MG63 (cell line): ENCODE measurements at regions not wholly inside any gene's neighbourhood (a gene's known extent, or its start where the extent isn't known, plus 50 kb on each side); places are given as distances from the start of the nearest gene placed in this dataset.
"Not testable (repeated sequence)": the region's sequence is repeated elsewhere in the genome, so short reads cannot be mapped to it uniquely, and the experiment has no call there.

Source experiments
- DNase-seq: peaks from one replicate; pipeline ENCODE4 v3.0.0-alpha.2; 2020
- H3K27me3 ChIP-seq: fragments of 250-450 bp; sonication (Bioruptor Pico); 2 replicates; pipeline ENCODE4 v1.5.1; 2020; ENCODE audit warnings: mild to moderate bottlenecking, moderate library complexity
- H3K36me3 ChIP-seq: fragments of 250-450 bp; sonication (Bioruptor Pico); 2 replicates; pipeline ENCODE4 v1.5.1; 2020; ENCODE audit warnings: mild to moderate bottlenecking, moderate library complexity
- H3K4me3 ChIP-seq: fragments of 250-450 bp; sonication (Bioruptor Pico); 2 replicates; pipeline ENCODE4 v1.5.1; 2020; ENCODE audit warnings: mild to moderate bottlenecking, moderate library complexity
- H3K9me3 ChIP-seq: fragments of 250-450 bp; sonication (Bioruptor Pico); 2 replicates; pipeline ENCODE4 v1.5.1; 2020; ENCODE audit warnings: mild to moderate bottlenecking, moderate library complexity

DNA sequence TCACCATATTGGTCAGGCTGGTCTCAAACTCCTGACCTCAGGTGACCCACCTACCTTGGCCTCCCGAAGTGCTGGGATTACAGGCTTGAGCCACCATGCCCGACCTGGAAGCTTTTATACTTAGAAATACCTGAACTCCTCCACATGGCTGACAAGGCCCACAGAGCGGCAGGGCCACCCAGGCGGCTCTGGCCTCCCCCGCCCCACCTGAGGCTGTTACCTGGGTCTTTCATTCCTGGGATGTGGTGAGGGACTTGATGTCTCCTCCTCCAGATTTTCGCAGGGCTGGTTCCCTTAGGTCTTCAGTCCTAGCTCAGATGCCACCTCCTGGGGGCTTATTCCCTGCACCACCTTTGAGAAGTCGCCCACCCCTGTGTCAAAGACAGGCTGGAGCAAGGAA lies 152.1 kb downstream of the LY86 start:
- Histone ChIP-seq H3K36me3 (no peaks in the 10 kb centered on the region), H3K27me3 (peaks cover 11% of the 10 kb centered on the region)
- DNase-seq: no peak

DNA sequence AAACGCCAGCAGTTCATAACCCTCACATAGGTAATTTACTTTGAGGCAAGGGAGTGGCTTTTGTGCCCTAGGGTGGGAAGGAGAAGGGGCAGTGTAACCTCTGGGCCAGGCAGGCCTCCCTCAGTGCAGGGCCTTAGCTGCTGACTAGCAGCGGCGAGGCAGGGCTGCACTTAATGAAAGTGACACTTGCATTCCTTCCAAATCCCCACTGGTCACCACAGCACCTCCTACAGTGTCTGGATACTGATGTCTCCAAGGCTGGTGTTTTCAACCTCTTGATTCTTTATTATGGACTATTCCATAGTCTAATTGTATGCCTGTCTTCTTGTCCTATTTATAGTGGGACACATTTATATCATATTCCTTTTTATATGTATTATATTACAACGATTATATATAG lies 152.7 kb downstream of the LY86 start:
- H3K4me3 ChIP-seq: no peak overlapping the region
- peaks cover 4% of the 10 kb centered on the region; the same call in 1 of the 2 replicates for H3K9me3 ChIP-seq
- H3K36me3 ChIP-seq: no peaks in the 10 kb centered on the region
- peaks cover 11% of the 10 kb centered on the region for H3K27me3 ChIP-seq
- DNase-seq: no peak

More for the DNA sequence above, 152.1 kb downstream of the LY86 start:
- peaks cover 4% of the 10 kb centered on the region; the same call in 1 of the 2 replicates for H3K9me3 ChIP-seq
- no peak overlapping the region for H3K4me3 ChIP-seq

DNA sequence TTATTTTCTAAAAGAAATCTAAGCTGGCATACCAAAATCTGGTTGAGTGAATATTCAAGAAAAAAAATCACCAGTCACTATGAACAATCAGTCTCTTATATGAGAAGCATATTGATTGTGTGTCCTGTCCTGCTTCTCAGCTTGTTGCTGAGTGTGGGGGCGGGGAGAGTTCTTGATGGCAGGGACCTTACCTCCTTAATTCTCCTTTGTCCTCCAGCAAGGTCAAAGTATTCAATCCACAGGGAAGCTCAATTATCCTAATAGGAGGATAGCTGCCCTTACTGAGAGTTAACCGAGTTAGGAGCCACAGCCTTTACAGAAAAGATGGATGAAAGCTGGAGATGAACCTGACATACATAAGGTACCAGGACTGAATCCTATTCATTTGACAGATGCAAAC lies 154.0 kb downstream of the LY86 start:
- Histone ChIP-seq H3K9me3 (peaks cover 4% of the 10 kb centered on the region; the same call in 1 of the 2 replicates), H3K36me3 (no peaks in the 10 kb centered on the region), H3K27me3 (peaks cover 11% of the 10 kb centered on the region), H3K4me3 (no peak overlapping the region)
- DNase-seq: no peak

DNA sequence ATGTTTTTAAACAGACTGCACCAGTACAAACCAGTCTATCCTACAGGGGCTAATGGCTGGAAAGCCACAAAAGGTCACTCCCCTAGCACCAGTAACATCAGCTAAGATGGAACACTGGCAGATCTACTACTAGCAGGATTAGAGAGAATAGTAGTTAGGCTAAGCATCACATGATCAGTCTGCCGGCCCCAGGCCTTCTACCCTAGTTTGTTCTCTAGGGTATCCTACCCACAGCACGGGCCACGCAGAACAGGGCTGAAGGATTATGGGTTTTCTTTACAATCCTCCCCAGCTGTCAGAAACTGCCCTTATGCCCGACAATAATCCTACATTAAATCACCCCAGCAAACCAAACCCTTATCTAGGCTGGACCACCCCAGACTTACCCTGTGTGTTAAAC lies 156.0 kb downstream of the LY86 start:
- DNase-seq: no peak
- H3K9me3 ChIP-seq: peaks cover 4% of the 10 kb centered on the region; the same call in 1 of the 2 replicates
- no peaks in the 10 kb centered on the region for H3K36me3 ChIP-seq

DNA sequence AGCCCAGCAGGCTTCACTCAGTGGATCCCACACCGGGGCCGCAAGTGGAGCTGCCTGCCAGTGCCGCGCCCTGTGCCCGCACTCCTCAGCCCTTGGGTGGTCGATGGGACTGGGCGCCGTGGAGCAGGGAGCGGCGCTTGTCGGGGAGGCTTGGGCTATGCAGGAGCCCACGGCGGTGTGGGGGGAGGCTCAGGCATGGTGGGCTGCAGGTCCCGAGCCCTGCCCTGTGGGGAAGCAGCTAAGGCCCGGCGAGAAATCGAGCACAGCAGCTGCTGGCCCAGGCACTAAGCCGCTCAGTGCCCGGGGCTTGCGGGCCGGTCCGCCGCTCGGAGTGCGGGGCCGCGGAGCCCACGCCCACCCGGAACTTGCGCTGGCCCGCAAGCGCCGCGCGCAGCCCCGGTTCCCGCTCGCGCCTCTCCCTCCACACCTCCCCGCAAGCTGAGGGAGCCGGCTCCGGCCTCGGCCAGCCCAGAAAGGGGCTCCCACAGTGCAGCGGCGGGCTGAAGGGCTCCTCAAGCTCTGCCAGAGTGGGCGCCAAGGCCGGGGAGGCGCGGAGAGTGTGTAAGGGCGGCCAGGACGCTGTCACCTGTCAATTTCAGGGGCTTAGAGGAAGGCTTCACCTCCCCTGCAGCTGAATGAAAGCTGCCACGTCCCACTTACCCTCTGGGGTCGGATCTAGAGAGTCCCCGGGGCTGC lies 157.3 kb downstream of the LY86 start:
- H3K4me3 ChIP-seq, H3K36me3 ChIP-seq, H3K9me3 ChIP-seq, DNase-seq, H3K27me3 ChIP-seq: not testable (repeated sequence)

More for the DNA sequence above, 156.0 kb downstream of the LY86 start:
- H3K27me3 ChIP-seq: no peaks in the 10 kb centered on the region; the same call in 1 of the 2 replicates
- no peak overlapping the region for H3K4me3 ChIP-seq

DNA sequence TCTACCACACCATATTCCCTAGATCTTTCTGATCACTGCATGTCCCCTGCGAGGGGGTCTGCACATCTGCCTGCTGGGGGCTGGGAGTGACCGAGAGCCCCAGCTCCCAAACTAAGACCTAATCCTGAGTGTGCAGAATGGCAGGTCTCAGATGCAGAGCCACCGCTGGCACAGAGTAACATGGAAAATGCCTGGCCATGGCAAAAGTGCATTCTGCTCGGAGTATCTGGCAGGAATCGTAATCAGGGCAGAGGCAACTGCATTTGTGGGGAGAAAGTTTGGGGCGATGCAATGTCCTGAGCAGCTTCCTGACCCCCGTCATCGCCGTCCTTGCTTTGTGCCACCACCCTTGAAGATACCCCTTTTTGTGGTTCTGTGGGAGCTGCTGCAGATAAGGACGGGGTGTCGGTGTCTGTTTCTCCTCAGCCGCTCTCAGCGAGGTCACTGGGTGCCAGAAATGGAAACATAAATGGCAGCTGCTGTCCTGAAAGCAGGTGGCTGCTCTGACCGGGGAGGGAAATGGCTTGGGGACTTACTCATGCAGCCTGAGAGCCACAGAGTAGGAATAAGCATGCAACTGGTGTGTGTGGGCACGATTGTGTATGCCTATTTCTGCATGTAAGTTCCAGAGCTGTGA lies 157.9 kb downstream of the LY86 start:
- H3K9me3 ChIP-seq: peaks cover 4% of the 10 kb centered on the region; the same call in 1 of the 2 replicates
- DNase-seq: no peak
- H3K27me3 ChIP-seq: no peaks in the 10 kb centered on the region; the same call in 1 of the 2 replicates
- H3K36me3 ChIP-seq: no peaks in the 10 kb centered on the region
- H3K4me3 ChIP-seq: no peak overlapping the region

DNA sequence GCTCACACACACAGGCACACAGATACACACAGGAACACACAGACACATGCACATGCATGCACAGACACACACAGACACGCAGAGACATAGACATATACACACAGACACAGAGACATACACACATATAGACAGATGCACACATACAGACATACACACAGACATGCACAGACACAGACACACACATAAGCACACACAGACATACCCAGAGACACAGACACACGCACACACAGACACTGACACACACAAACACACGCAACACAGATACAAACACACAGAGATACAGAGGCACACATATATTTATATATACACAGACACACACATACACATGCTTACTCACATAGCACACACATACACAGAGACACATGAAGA lies 158.4 kb downstream of the LY86 start:
- Histone ChIP-seq H3K9me3 (peaks cover 4% of the 10 kb centered on the region; the same call in 1 of the 2 replicates), H3K27me3 (no peaks in the 10 kb centered on the region; the same call in 1 of the 2 replicates), H3K36me3 (no peaks in the 10 kb centered on the region), H3K4me3 (no peak overlapping the region)
- DNase-seq: no peak

DNA sequence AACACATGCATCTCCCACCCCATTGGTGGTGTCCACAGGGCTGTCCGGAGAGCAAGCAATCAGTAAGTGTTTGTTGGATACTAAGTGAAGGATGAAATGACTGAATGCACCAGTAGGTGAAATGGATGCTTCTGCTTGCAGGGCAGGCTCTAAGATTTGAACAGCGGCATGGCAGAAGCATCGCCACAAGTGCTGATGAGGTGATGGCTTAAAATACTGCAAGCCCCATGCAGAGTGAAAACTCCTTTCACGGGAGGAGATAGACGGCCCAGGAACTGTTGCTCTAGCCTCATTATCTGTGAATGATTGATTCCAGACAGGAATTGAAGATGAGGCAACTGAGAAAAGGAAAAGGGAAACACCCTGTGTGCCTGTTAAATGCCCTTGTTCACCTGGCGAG lies 158.9 kb downstream of the LY86 start:
- H3K27me3 ChIP-seq: no peaks in the 10 kb centered on the region; the same call in 1 of the 2 replicates
- H3K36me3 ChIP-seq: no peaks in the 10 kb centered on the region
- H3K9me3 ChIP-seq: peaks cover 4% of the 10 kb centered on the region; the same call in 1 of the 2 replicates
- no peak for DNase-seq
- no peak overlapping the region for H3K4me3 ChIP-seq

DNA sequence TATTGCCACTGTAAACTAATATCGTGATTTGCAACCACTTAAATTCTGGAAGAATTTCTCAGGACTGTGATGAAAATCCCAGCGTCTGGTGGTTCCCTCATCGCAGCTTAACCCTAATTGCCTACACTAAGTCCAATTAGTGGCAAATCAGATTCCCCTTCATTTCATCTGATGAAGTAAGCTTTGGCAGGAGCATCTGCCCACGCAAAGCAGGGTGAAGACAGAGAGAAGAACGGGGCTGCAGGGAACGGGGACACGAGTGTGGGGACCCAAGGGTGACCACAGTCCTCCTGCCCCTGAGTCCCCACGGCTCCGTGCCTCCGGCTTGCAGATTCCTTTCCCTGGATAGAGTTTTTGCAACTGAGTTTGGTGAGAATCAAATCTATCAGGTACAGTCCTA lies 159.5 kb downstream of the LY86 start:
- DNase-seq: no peak
- Histone ChIP-seq H3K4me3 (no peak overlapping the region), H3K9me3 (peaks cover 4% of the 10 kb centered on the region; the same call in 1 of the 2 replicates), H3K27me3 (no peaks in the 10 kb centered on the region; the same call in 1 of the 2 replicates), H3K36me3 (no peaks in the 10 kb centered on the region)

DNA sequence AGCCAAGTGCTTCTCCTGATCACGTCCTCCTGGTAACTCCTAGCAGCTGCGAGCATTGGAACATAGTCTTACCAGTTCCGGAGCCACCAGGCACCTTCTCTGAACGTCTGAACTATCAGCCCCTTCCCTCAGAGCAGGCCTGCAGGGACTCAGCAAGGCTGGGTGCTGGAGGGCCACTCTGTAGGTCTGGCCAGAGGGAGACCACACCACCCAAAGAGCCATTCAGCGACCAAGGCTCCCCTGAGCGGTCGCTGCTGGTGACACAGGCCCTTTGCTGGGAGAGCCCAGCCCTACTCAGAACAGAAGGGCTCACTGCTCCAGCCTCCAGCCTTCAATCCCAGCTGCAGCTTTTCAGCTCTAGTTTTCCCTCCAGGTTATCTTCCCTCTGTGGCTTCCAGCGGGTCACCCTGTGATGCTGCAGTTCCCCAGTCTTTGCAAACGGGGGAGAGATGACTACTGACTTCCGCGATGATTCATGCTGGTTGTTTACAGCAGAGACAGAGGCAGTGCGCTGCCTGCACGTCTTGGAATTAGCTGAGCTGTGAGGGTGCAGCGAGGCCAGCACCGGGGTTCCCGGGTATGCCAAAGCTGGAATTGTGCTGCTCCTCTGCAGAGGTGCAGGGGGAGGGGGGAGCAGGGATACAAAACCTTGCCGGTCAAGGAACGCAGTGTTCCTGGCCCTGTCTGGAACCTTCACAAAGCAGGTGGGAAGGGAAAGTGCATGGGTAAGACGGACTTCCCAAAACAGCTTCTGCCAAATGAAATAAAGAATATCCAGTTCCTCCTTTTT lies 161.4 kb downstream of the LY86 start:
- Histone ChIP-seq H3K27me3 (no peaks in the 10 kb centered on the region), H3K36me3 (no peaks in the 10 kb centered on the region), H3K9me3 (peaks cover 4% of the 10 kb centered on the region; the same call in 1 of the 2 replicates), H3K4me3 (no peak overlapping the region)
- DNase-seq: peak; percentile 96

DNA sequence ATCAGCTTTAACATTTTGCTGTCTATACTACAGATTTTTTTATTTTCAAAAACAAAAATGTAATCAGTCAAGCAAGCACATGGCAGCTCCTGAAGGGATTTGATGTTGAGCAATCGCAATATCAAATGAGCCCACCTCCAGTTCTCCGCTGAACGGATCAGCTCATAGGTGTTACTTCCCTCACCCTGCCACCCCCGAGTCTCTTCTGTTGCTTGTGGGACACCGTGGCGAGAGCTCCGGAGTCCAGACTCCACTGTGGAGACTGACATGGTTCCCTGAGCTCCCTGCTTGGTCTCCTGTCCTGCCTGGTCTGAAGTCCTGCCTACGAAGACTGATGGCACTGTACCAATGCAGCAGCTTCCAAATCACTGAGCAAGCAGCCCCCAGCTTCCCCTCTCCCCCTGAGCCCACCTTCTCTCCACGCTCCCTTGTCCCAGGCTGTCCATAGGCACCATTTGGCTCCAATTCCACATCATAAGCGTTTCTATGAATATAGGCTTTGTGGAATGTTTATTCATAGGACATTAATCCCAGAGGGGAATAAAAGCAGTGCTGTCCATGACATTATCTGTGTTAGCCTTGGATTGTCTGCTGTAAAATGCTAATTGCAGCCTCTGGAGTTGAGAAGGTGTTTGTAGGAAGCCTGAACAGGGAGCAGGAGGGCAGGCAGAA lies 162.2 kb downstream of the LY86 start:
- H3K4me3 ChIP-seq: no peak overlapping the region
- no peaks in the 10 kb centered on the region for H3K36me3 ChIP-seq
- no peaks in the 10 kb centered on the region for H3K27me3 ChIP-seq
- no peaks in the 10 kb centered on the region for H3K9me3 ChIP-seq
- DNase-seq: no peak

DNA sequence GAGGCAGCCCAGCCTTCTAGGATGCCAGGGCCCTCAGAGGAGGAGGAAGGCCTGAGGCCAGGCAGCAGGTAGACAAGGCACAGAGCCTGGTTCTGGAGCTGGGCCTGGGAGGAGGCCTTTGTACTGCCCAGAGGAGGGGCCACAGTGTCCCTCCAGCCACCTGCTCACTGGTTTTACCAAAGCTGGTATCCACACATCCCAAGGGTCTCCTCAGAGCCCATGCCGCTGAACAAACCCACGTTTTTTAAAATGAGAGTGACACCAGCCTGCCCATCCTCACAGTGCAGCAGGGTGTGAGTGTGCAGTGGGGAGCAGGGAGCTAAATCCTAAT lies 162.7 kb downstream of the LY86 start:
- H3K27me3 ChIP-seq: no peaks in the 10 kb centered on the region
- H3K36me3 ChIP-seq: no peaks in the 10 kb centered on the region
- no peak for DNase-seq
- no peaks in the 10 kb centered on the region for H3K9me3 ChIP-seq
- H3K4me3 ChIP-seq: no peak overlapping the region

DNA sequence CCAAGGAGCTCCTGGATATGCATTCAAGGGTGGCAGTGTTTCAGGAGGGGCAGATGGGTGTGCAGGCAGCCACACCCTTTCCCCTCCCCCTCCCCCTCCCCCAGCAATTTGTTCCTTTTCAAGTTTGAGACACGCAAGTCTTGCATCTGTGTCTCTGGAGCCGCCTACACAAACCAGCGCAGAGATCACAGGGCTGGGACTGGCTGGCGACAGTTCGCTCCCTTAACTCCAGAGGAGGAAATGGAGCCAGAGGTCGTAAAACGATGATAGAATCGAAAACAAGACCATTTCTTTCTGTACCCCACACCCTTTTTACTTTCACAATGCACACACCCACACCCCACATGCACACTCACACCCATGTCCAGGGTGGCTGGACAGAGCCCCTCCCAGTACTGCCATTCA lies 163.1 kb downstream of the LY86 start:
- DNase-seq: no peak
- no peak overlapping the region for H3K4me3 ChIP-seq

DNA sequence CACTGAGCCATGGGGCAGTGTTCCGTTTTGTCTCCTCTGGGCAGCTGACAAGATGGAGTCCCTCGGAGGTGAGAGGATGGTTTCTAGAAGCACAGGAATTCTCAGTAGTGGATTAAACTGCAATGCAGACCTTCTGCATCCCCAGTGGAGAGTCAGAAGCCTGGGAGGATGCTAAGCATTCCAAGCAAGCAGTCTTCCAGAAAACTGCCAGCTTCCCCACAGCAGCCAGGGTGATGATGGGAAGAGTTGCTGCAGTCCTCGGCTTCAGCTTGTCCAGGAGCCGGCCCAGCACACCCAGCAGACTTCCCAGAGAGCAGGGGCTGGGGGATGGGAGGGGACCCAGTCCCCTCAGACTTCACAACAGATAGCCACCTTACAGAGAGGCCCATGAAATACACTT lies 163.6 kb downstream of the LY86 start:
- no peaks in the 10 kb centered on the region for H3K9me3 ChIP-seq
- DNase-seq: no peak
- H3K36me3 ChIP-seq: no peaks in the 10 kb centered on the region
- no peak overlapping the region for H3K4me3 ChIP-seq
- no peaks in the 10 kb centered on the region for H3K27me3 ChIP-seq

More for the DNA sequence above, 163.1 kb downstream of the LY86 start:
- no peaks in the 10 kb centered on the region for H3K9me3 ChIP-seq
- no peaks in the 10 kb centered on the region for H3K36me3 ChIP-seq
- no peaks in the 10 kb centered on the region for H3K27me3 ChIP-seq

DNA sequence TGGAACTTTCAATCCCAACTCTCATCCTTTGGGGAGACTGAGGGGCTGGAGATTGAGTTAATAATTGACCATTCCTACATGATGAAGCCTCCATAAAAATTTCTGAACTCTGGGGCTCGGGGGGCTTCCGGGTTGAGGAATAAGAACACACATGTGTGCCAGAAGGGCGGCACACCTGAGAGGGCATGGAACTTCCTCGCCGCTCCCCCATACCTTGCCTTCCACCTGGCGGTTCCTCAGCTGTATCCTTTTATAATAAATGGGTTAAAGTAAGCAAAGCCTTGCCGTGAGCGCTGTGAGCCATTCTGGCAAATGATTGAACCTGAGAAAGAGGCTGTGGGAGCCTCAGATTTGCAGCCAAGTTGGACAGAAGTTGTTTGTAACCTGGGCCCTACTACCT lies 164.8 kb downstream of the LY86 start:
- Histone ChIP-seq H3K36me3 (no peaks in the 10 kb centered on the region), H3K27me3 (no peaks in the 10 kb centered on the region), H3K9me3 (no peaks in the 10 kb centered on the region), H3K4me3 (no peak overlapping the region)
- DNase-seq: no peak

DNA sequence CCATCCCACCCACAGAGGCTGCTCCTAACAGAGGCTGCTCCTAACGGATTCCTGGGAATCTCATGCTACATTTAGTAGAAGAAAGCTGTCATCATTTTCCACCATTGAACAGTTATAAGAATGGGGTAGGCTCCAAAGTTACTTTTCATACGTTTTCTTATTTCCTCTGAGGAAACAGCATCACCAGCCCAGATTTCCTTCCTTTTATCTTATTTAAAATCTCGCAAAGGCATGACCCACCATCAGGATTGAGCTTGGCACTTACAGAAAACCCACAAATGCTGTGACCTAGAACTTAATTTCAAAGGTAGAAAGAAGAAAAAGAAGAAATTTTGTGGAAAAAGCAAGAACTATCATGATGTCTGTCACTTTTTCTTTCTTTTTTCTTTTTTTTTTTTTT lies 168.0 kb downstream of the LY86 start:
- Histone ChIP-seq H3K36me3 (no peaks in the 10 kb centered on the region), H3K9me3 (no peaks in the 10 kb centered on the region), H3K27me3 (peaks cover 16% of the 10 kb centered on the region), H3K4me3 (no peak overlapping the region)
- no peak for DNase-seq

DNA sequence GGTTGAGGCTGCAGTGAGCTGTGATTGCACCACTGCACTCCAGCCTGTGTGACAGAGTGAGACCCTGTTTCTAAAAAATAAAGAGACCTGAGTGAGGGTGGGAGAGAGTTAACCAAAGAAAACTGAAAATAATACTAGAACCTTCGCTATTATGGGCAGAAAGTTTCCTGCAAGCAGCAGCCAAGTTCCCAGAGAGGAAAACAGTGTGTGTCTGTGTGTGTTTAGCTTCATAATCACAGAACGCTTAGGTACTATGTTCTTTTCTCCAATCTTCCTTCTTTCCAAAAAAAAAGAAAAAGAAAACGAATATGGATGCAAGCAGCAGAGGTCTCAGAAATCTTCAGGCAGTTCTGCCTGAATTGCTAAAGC lies 170.0 kb downstream of the LY86 start:
- DNase-seq: no peak
- H3K9me3 ChIP-seq: peaks cover 4% of the 10 kb centered on the region; the same call in 1 of the 2 replicates
- H3K4me3 ChIP-seq: no peak overlapping the region
- H3K36me3 ChIP-seq: no peaks in the 10 kb centered on the region
- peaks cover 16% of the 10 kb centered on the region for H3K27me3 ChIP-seq
